GM12872 (cell line): ENCODE measurements at regions not wholly inside any gene's neighbourhood (a gene's known extent, or its start where the extent isn't known, plus 50 kb on each side); places are given as distances from the start of the nearest gene placed in this dataset.

Experiments used
- CTCF ChIP-seq: IDR thresholded peaks from 3 replicates; pipeline ENCODE4 v1.5.1; 2011; ENCODE audit warnings: low read depth, mild to moderate bottlenecking, low read length, moderate library complexity; ENCODE audit not compliant: insufficient read depth

DNA sequence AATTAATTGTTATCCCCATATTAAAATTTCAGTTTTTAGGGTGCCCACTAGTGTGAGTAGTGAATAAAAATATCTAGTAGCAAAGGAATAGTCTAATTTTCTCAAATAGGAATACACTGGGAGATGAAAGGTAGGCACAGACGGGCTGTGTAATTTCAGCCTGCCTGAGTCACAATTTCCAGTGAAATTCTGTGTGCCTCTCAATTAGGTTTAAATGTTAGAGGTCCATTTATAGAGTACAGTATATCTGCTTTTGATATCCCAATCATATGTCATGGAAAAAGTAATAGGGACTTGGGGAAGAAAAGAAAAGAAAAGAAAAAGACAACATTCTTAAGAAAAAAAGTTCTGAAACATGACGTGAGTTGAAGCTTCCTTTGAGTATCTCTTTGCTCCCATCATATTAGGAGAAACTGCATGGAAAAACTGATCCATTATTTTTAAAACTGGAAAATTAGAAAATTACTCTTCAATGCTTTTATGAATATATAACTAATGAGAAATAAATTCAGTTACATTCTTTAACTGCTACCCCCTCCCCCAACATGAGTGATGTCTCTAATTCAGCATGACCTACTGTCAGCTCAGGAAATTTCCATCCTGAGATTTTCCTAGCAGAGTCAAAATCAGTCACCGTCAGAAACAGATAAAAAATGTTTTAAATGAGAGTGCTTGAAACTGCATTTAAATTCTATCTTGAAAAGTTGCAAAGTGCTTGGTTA is 473.8 kb upstream of the HSF2 start:
- no peak for TF ChIP-seq CTCF

GRCh38 chr6:121929301-121929700 is 470.2 kb upstream of the HSF2 start:
- TF ChIP-seq CTCF: no peak

DNA sequence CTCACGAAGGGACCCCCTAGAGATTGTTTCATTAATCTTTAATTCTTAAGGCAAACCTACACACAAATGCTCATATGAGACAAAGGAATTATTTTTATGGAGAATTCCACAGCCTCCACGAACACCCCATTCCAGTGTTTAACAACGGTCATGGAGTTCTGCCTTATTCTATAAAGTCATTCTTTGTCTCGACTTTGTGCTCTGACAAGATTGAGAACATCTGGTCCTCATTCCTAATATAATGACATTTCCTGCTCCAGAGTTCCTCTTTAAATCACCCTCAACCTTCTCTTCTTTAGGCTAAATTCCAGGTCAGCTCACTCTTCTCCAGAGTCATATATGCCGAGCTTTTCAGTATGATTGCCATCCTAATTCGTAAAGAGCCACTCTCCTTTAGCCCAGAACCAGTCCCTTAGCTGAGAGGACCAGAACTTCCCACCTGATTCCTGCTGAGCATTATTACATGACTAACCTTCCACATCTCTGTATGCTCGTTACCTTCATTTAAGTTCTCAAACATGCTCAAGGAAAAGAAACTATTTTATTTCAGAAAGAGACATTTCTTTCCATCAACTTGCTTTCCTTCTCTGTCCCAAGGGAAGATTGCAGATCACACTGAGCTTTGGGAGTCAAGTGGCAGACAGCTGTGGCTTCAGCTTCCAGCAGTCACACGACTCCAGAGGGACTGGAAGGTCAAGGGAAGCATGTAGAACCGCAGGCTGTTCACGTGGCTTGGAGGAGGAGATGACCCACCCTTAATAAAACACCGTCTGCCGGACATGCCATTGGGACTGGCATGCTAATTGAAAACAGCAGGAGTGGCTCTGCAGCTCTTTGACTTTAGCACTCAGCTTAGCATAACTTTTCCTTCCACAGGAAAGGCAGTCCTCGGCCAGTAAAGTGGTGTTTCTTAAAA is 467.1 kb upstream of the HSF2 start:
- no peak for TF ChIP-seq CTCF

GRCh38 chr6:121934451-121934850 is 465.0 kb upstream of the HSF2 start:
- no peak for TF ChIP-seq CTCF

DNA sequence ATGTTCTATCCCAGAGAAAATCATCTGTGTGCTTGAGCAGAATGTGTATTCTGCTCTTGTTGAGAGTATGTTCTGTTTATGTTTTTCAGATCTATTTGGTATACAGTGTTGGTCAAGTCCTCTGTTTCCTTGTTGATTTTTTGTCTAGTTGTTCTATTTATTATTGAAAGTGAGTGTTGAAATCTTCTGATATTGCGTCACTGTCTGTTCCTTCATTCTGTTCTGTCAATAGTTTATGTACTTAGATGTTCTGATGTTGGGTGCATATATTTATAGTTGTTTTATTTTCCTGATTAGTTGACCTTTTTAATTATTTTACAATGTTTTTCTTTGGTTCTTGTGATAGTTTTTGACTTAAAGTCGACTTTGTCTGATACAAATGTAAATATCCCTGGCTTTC is 458.7 kb upstream of the HSF2 start:
- TF ChIP-seq CTCF: no peak

DNA sequence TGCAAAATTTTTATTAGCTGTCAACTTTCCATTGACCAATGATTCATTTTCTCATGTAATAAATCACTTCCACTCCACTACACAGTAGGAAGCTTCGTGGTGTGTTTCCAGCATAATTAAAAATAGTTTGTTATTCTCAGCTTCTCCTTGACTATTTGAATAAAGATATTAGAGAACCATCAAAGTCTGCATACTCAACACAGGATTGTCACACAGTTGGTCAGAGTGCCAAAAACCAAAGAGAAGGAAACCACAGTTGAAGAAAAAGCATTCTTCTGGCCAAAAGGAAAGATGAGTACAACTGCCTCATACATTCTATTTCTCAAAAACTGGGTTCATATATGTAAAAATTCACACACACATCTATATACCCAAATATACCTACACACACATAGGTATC is 455.1 kb upstream of the HSF2 start:
- no peak for TF ChIP-seq CTCF

DNA sequence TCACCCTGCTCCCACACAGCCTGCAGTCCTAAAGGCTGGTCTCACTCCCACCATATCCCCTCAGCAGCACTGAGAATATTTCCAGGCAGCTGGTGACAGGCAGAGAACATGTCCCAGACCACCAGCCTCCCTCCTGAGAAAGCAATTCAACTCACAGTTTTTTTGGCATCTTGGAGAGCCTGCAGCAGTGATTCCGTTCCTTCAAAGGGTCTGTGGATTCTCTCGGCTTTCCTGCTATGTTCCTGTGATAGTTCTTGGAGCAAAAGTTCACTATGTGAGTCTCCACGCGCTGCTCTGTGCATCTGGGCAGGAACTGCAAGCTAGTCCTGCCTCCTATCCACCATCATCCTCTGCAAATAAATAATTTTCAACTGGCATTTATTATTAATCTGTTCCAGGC is 448.3 kb upstream of the HSF2 start:
- TF ChIP-seq CTCF: no peak
